Lower leg skin (tissue), 3 donors: ENCODE measurements at regions not wholly inside any gene's neighbourhood (a gene's known extent, or its start where the extent isn't known, plus 50 kb on each side); places are given as distances from the start of the nearest gene placed in this dataset.

Experiments
- POLR2A ChIP-seq, 2 donors: fragments of 450-650 bp; IDR thresholded peaks; one replicate each; pipeline ENCODE4 v1.6.1; 2016 to 2017; ENCODE audit warnings: antibody characterized with exemption in 2 of 2, mild to moderate bottlenecking in 1 of 2, moderate library complexity in 1 of 2
- TF ChIP-seq, protein P1 (sequence below), 3 donors: fragments of 450-650 bp; IDR thresholded peaks; one replicate each; pipeline ENCODE4 v1.5.1; 2016; ENCODE audit warnings: antibody characterized with exemption in 3 of 3, mild to moderate bottlenecking in 3 of 3, moderate library complexity in 2 of 3

DNA sequence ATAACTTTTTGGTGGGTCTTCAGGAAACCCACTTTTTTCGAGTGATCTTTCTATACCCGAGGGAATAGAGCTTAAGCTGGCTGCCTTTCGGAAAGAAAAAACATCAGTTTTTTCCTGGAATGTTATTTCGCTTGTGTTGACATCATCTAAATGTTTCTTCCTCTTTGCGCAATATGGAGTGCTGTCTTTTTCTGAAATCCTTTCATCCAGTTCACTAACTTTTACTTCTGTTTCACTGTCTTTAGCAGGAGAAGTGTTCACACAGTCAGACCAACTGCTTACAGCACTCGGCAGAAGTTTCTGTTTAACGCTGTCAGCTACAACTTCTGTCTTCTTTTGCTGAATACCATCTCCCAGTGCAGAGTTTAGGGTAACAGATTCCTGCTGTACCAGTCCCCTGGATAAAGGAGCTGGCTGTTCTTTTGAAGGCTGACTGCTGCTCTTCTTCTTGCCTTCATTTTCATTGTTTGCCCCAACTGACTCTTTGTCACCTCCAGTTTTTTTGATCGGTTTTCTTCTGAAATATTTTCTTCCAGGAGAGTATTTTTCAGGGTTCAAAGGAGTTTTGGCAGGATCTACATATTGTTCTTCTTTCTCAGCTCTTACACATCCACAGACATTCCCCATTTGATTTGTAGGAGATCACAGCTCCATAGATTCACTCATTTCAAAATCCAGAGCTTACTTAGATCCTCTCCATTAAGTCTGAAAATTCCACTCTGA lies 50.0 kb upstream of the DST start:
- TF ChIP-seq POLR2A (IDR thresholded peaks at IDR 0.05): no peak
- TF ChIP-seq, protein P1, sequence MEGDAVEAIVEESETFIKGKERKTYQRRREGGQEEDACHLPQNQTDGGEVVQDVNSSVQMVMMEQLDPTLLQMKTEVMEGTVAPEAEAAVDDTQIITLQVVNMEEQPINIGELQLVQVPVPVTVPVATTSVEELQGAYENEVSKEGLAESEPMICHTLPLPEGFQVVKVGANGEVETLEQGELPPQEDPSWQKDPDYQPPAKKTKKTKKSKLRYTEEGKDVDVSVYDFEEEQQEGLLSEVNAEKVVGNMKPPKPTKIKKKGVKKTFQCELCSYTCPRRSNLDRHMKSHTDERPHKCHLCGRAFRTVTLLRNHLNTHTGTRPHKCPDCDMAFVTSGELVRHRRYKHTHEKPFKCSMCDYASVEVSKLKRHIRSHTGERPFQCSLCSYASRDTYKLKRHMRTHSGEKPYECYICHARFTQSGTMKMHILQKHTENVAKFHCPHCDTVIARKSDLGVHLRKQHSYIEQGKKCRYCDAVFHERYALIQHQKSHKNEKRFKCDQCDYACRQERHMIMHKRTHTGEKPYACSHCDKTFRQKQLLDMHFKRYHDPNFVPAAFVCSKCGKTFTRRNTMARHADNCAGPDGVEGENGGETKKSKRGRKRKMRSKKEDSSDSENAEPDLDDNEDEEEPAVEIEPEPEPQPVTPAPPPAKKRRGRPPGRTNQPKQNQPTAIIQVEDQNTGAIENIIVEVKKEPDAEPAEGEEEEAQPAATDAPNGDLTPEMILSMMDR (IDR thresholded peaks at IDR 0.05): no peak
